ENCODE measurements at regions not wholly inside any gene's neighbourhood (a gene's known extent, or its start where the extent isn't known, plus 50 kb on each side); places are given as distances from the start of the nearest gene placed in this dataset.

DNA sequence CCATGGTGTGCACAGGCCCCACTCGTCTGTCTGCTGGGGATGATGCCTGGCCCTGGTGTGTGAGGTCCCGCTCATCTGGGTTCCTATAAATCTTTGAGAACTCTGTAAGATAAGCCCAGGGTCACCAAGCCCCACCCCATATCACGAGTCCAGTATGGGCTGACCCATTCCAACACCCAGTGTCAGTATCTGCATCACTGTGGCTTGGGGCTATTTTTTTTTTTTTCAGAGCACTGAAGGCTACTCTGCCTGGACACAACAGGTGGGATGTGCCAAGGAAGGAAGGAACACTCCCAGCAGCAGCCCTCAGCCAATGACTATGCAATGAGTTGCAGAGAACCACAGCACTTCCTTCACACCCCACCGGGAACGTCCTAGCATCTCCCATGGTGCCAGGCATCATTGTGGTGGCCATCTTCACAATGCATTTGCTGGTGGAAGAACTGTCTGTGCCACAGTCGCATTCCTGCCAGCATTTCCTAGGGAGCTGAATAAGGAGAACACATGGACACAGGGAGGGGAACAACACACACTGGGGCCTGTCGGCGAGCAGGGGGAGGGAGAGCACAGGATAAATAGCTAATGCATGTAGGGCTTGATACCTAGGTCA lies 83.1 kb upstream of the TSHZ3 start:
- no peak overlapping the region for H3K4me2 ChIP-seq (ENCODE audit: low read length)
- H3K36me3 ChIP-seq (ENCODE audit: insufficient read depth, low read length) = no peaks in the 10 kb centered on the region
- no peaks in the 10 kb centered on the region for H3K9me3 ChIP-seq (ENCODE audit: low read length)
- H2AFZ ChIP-seq (ENCODE audit: low read length) = no peak overlapping the region
- H4K20me1 ChIP-seq (ENCODE audit: insufficient read depth, low read length) = no peaks in the 10 kb centered on the region
- DNase-seq (ENCODE audit: low spot score) = no peak
- no TSS peak for BruUV-seq (replicated peaks)
- no peaks in the 10 kb centered on the region for H3K79me2 ChIP-seq (ENCODE audit: insufficient read depth, low read depth, low read length)
- intact Hi-C loops (cut with micrococcal nuclease; ENCODE audit: unreplicated experiment) = no loop called here
- H3K27ac ChIP-seq (ENCODE audit: low read depth, low read length, poor library complexity, severe bottlenecking) = no peak overlapping the region
- POLR2A ChIA-PET = no interaction called here
- H3K9me2 ChIP-seq (ENCODE audit: insufficient read depth, low read length) = no peaks in the 10 kb centered on the region
- no peak overlapping the region for H3K4me3 ChIP-seq (ENCODE audit: low read depth, low read length, poor library complexity, severe bottlenecking)
- CTCF ChIA-PET (ENCODE audit: unreplicated experiment) = no interaction called here
- TF ChIP-seq CTCF (conservative IDR thresholded peaks at IDR 0.05; ENCODE audit: low read length) (no peak), EZH2phosphoT487 (IDR thresholded peaks at IDR 0.05; ENCODE audit: borderline replicate concordance, low read depth, low read length) (no peak)
- H3K4me1 ChIP-seq (ENCODE audit: insufficient read depth, low read length, poor library complexity, severe bottlenecking) = no peaks in the 10 kb centered on the region

GRCh38 chr19:31436121-31436776 lies 87.0 kb upstream of the TSHZ3 start:
- Histone ChIP-seq H3K9me2 (ENCODE audit: insufficient read depth, low read length) (no peaks in the 10 kb centered on the region), H3K79me2 (ENCODE audit: insufficient read depth, low read depth, low read length) (no peaks in the 10 kb centered on the region), H3K4me2 (ENCODE audit: low read length) (no peak overlapping the region), H3K27ac (ENCODE audit: low read depth, low read length, poor library complexity, severe bottlenecking) (no peak overlapping the region), H4K20me1 (ENCODE audit: insufficient read depth, low read length) (no peaks in the 10 kb centered on the region), H2AFZ (ENCODE audit: low read length) (no peak overlapping the region), H3K9me3 (ENCODE audit: low read length) (no peaks in the 10 kb centered on the region), H3K4me3 (ENCODE audit: low read depth, low read length, poor library complexity, severe bottlenecking) (no peak overlapping the region), H3K4me1 (ENCODE audit: insufficient read depth, low read length, poor library complexity, severe bottlenecking) (no peaks in the 10 kb centered on the region), H3K36me3 (ENCODE audit: insufficient read depth, low read length) (no peaks in the 10 kb centered on the region)
- TF ChIP-seq EZH2phosphoT487 (IDR thresholded peaks at IDR 0.05; ENCODE audit: borderline replicate concordance, low read depth, low read length) = no peak
- no peak for TF ChIP-seq CTCF (conservative IDR thresholded peaks at IDR 0.05; ENCODE audit: low read length)
- intact Hi-C loops (cut with micrococcal nuclease; ENCODE audit: unreplicated experiment) = no loop called here
- BruUV-seq (replicated peaks) = no TSS peak
- ChIA-PET CTCF (ENCODE audit: unreplicated experiment) (no interaction called here), POLR2A (no interaction called here)
- no peak for DNase-seq (ENCODE audit: low spot score)
